GM06990 (cell line): ENCODE measurements at regions not wholly inside any gene's neighbourhood (a gene's known extent, or its start where the extent isn't known, plus 50 kb on each side); places are given as distances from the start of the nearest gene placed in this dataset.
A peak's percentile ranks its signal among the peaks of the same experiment; 100 is the strongest.

Source experiments
- DNase-seq: peaks from one replicate; pipeline ENCODE4 v3.0.0-alpha.2; 2011; ENCODE audit not compliant: insufficient read length; ENCODE audit errors: extremely low read depth
- H3K27me3 ChIP-seq: replicated peaks from 2 replicates; pipeline ENCODE4 v1.6.0; 2011; ENCODE audit warnings: low read length; ENCODE audit not compliant: control insufficient read depth, insufficient read depth
- H3K36me3 ChIP-seq: 2 replicates; pipeline ENCODE4 v1.5.1; 2011; ENCODE audit warnings: low read length; ENCODE audit not compliant: control insufficient read depth, insufficient read depth
- H3K4me3 ChIP-seq: replicated peaks from 2 replicates; pipeline ENCODE4 v1.5.1; 2011; ENCODE audit warnings: low read depth, mild to moderate bottlenecking, control low read depth, low read length
- TF ChIP-seq, protein P1 (sequence below): IDR thresholded peaks from 2 replicates; pipeline ENCODE4 v1.5.1; 2011; ENCODE audit warnings: low read length, control low read depth, mild to moderate bottlenecking, inconsistent platforms; ENCODE audit not compliant: insufficient read depth, poor library complexity, severe bottlenecking

DNA sequence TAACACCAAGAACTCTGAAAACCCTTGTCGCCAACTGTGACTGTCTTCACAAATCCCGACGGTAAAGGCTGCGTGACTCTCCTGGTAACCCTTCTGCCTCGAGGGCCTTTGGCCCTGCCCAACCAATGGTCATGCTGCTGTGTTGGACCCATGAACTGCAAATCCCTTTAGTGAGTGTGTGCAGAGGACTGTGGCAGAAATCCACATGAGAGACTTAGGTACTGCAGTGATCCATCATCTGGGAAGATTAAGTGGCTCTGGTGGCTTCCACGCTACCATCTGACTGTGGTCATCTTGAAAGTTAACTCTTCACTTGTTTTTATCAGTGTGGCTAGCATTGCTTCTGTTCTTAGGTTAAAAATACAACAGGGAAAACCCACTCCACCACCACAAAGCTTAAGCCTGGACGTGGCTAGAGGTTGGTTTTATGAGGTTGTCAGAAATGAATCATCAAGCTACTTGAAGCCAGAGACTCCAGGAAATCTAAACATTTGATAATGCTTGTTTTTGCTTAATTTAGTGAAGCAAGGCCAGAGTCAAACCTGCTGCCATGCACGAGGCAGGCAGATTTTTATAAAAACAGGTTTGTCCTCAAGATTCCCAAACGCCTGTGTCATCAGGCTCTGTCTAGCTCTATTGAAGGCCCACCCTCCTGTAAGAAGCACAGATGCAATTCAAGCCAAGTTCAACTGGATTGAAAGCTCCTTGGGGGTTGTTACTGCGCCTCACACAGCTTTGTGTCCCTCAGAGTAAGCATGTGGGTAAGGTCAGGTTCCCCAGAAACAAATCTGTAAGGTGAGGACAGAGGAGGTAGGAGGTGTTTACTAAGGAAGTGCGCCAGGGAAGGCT lies 52.7 kb upstream of the ERCC6L2 start:
- Histone ChIP-seq H3K4me3 (no peak overlapping the region), H3K36me3 (no peaks in the 10 kb centered on the region), H3K27me3 (no peaks in the 10 kb centered on the region)
- DNase-seq, result peak; percentile 80
- TF ChIP-seq, protein P1, sequence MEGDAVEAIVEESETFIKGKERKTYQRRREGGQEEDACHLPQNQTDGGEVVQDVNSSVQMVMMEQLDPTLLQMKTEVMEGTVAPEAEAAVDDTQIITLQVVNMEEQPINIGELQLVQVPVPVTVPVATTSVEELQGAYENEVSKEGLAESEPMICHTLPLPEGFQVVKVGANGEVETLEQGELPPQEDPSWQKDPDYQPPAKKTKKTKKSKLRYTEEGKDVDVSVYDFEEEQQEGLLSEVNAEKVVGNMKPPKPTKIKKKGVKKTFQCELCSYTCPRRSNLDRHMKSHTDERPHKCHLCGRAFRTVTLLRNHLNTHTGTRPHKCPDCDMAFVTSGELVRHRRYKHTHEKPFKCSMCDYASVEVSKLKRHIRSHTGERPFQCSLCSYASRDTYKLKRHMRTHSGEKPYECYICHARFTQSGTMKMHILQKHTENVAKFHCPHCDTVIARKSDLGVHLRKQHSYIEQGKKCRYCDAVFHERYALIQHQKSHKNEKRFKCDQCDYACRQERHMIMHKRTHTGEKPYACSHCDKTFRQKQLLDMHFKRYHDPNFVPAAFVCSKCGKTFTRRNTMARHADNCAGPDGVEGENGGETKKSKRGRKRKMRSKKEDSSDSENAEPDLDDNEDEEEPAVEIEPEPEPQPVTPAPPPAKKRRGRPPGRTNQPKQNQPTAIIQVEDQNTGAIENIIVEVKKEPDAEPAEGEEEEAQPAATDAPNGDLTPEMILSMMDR, result no peak

GRCh38 chr9:95822015-95822414 lies 53.5 kb upstream of the ERCC6L2 start:
- Histone ChIP-seq H3K4me3 (no peak overlapping the region), H3K36me3 (no peaks in the 10 kb centered on the region), H3K27me3 (no peaks in the 10 kb centered on the region)
- TF ChIP-seq, protein P1, result no peak
- no peak for DNase-seq

GRCh38 chr9:95820074-95820473 lies 55.4 kb upstream of the ERCC6L2 start:
- no peaks in the 10 kb centered on the region for H3K27me3 ChIP-seq
- TF ChIP-seq, protein P1, result no peak
- no peak for DNase-seq
- no peak overlapping the region for H3K4me3 ChIP-seq
- H3K36me3 ChIP-seq, result no peaks in the 10 kb centered on the region

DNA sequence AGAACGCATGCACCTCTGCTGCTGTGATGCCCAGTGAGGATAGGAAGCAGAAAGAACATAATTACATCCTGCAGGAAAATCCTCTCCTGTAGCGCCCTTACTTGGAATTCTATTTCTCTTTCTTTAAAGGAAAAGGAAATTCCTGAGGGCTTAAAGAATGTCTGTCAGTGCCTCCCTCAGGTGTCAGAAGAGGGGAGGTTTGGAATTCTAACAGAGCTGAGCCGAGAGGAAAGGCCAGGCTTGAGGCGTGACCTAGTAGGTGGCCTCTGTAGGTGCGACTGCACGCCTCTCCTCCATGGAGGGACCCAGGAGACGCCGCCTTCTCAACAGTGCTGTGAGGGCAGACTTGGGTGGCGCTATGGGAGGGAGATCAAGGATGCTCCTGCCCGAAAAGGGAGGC lies 55.9 kb upstream of the ERCC6L2 start:
- H3K27me3 ChIP-seq, result no peaks in the 10 kb centered on the region
- TF ChIP-seq, protein P1, result no peak

DNA sequence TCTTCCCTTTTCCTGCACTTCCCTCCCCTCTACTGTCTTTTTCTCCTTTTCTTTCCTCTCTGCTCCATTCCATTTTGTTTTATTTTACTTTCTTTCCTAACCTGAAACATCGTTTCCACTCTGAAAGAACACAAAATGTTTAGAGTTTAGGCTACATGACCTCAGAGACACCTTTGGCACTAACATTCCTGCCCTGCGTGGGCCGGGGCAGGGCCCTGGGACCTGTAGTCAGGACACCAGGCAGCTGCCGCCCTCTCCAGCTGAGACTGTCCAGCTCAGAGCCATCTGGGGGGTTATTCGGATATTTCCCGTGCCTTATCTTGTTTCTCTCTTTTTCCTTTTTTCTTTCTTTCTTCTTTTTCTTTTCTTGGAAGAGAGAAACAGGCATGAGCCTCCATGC lies 58.3 kb upstream of the ERCC6L2 start:
- TF ChIP-seq, protein P1, result no peak
- Histone ChIP-seq H3K36me3 (no peaks in the 10 kb centered on the region), H3K4me3 (no peak overlapping the region), H3K27me3 (no peaks in the 10 kb centered on the region)
- no peak for DNase-seq

More for the DNA sequence above, 55.9 kb upstream of the ERCC6L2 start:
- no peak for DNase-seq
- Histone ChIP-seq H3K36me3 (no peaks in the 10 kb centered on the region), H3K4me3 (no peak overlapping the region)
